ENCODE measurements at regions not wholly inside any gene's neighbourhood (a gene's known extent, or its start where the extent isn't known, plus 50 kb on each side); places are given as distances from the start of the nearest gene placed in this dataset.
"Not testable (repeated sequence)": the region's sequence is repeated elsewhere in the genome, so short reads cannot be mapped to it uniquely, and the experiment has no call there.

GRCh38 chr9:21616082-21616778, 134.1 kb upstream of the IFNE start:
- no peaks in the 10 kb centered on the region for H3K4me1 ChIP-seq
- 73 to 75% methylated on average over 6 of the region's 6 CpGs for WGBS, 2 donors
- ATAC-seq = no peak

DNA sequence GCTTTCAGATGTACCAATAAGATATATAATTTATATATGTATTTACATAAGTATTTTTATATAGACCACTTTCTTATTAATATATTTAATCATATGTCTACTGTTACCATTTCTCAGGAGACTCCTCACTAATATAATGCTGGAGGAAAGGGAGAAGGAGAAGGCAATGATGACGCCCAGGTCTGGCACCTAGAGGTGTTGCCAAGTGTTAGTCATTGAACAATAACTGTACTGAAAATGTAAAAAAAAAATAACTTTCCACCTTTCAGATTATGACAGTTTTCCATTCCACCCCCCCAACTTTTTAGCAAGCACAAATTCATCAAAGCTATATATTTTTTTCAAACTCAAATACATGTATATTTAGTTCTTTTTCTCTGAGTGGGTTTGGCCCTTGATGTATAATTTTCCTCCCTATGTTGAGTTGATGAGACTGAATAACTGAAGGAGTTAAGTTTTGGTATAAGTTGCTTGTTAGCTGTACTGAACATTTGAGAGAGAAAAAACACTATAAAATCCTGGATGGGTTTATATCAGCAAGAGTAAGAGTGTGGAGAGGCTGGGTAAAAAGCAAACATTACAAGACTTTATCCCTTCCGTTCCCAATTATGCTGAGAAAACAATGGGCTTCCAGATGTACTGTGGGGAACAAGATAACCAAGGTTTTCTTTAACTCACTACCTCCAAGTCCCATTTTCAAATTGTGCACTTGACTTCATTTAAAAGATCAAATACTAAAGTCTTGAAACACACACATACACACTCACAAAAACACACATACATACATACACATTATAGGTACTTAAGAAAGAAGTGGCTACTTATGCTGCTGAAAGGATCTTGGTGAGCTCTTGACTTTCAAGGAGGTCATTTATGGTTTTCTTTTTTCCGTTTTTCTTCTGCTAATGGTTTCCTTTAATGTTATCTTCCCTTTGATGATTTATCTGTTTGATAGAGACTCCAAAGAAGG, 142.8 kb upstream of the IFNE start:
- WGBS, 2 donors = 43 to 46% methylated on average over 3 of the region's 3 CpGs
- intact Hi-C loops (cut with DNase I) = no loop called here
- peaks cover 0 to 18% (median 0%) of the 10 kb centered on the region in 11 donors for H3K9me3 ChIP-seq
- H3K4me1 ChIP-seq = no peaks in the 10 kb centered on the region
- H3K27ac ChIP-seq = no peak overlapping the region
- no peak for TF ChIP-seq CTCF (IDR thresholded peaks at IDR 0.05)
- DNase-seq (no peak), ATAC-seq (no peak)
- H3K4me3 ChIP-seq = no peak overlapping the region
- H3K27me3 ChIP-seq = no peaks in the 10 kb centered on the region
- H3K36me3 ChIP-seq = no peaks in the 10 kb centered on the region

More at GRCh38 chr9:21616082-21616778, 134.1 kb upstream of the IFNE start:
- H3K36me3 ChIP-seq = no peaks in the 10 kb centered on the region
- no peak for DNase-seq
- no peak for TF ChIP-seq CTCF (IDR thresholded peaks at IDR 0.05)
- H3K9me3 ChIP-seq = no peaks in the 10 kb centered on the region
- no peak overlapping the region for H3K27ac ChIP-seq
- H3K4me3 ChIP-seq = no peak overlapping the region
- intact Hi-C loops (cut with DNase I) = no loop called here
- H3K27me3 ChIP-seq = peaks cover 0 to 9% (median 0%) of the 10 kb centered on the region in 7 donors

GRCh38 chr9:21626493-21626892, 144.4 kb upstream of the IFNE start:
- Histone ChIP-seq H3K27ac (no peak overlapping the region), H3K27me3 (no peaks in the 10 kb centered on the region), H3K36me3 (no peaks in the 10 kb centered on the region), H3K4me3 (no peak overlapping the region), H3K4me1 (no peaks in the 10 kb centered on the region), H3K9me3 (peaks cover 0 to 18% (median 0%) of the 10 kb centered on the region in 11 donors)
- no peak for TF ChIP-seq CTCF (IDR thresholded peaks at IDR 0.05)
- no peak for DNase-seq
- WGBS, 2 donors = 73 to 76% methylated on average over 2 of the region's 2 CpGs
- intact Hi-C loops (cut with DNase I) = no loop called here
- ATAC-seq = no peak

DNA sequence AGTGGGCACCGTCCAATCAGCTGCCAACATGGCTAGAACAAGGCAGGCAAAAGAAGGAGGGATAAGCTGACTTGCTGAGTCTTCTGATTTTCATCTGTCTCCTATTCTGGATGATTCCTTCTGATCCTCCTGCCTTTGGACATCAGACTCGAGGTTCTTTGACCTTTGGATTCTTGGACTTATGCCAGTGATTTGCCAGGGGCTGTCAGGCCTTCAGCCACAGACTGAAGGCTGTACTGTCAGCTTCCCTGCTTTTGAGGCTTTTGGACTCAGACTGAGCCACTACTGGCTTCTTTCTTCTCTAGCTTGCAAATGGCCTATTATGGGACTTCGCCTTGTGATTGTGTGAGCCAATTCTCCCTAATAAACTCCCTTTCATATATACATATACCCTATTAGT, 146.8 kb upstream of the IFNE start:
- 62 to 74% methylated on average over 3 of the region's 3 CpGs for WGBS, 2 donors

More for the DNA sequence above, 146.8 kb upstream of the IFNE start:
- H3K4me3 ChIP-seq; H3K4me1 ChIP-seq; intact Hi-C loops (cut with DNase I); H3K36me3 ChIP-seq; DNase-seq; ATAC-seq; H3K27me3 ChIP-seq; H3K27ac ChIP-seq: not testable (repeated sequence)
- peaks cover 0 to 18% (median 0%) of the 10 kb centered on the region in 11 donors for H3K9me3 ChIP-seq

Data from heart right ventricle (tissue), 16 donors.